HG02970 (cell line): ENCODE measurements at regions not wholly inside any gene's neighbourhood (a gene's known extent, or its start where the extent isn't known, plus 50 kb on each side); places are given as distances from the start of the nearest gene placed in this dataset.

Source experiments
- ATAC-seq: cut with Tn5 transposase; IDR thresholded peaks from one replicate; pipeline ENCODE4 v1.9.1; 2021; ENCODE audit warnings: mild to moderate bottlenecking, moderate library complexity, moderate number of reproducible peaks; ENCODE audit not compliant: unreplicated experiment, low FRiP score

DNA sequence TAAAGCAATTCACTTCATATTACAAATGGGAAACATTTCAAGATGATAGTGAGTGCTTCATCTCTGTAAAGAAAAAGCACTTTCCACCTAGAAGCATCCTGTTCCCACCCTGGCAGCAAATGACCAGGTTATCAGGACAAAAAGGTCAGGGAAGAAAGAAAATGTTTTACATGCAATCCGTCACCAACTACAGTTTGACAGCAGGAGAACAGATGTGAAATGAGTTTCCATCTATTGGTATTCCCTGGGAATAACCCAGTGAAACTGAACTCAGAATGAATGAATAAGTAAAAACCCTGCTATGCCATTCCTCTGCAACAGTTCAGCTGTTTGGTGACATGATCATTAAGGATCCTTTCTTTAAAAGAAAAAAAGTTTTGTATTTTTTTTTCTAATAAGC, 67.6 kb downstream of the HTR1A start:
- no peak for ATAC-seq

DNA sequence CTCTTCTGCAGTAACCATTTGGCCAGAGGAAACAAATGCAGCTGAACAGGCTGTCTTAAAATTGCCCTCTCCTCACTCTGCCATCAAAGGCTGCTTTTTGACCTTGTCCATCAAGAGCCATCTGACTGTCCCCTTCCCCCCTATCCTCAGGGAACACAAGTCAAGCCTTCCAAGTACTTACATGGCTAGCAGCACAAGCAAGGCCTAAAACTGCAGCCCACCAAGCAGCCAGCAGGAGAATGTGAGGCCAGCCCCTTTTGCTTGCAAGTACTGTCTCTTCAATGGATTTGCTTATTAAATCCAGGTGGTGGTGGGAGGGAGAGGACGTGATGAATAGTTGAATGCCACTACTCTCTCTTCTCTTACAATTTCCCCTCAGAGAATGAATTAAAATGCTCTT, 83.5 kb downstream of the HTR1A start:
- ATAC-seq: no peak

- ATAC-seq: no peak
Measured at GRCh38 chr5:63877961-63878360, 84.3 kb downstream of the HTR1A start.

DNA sequence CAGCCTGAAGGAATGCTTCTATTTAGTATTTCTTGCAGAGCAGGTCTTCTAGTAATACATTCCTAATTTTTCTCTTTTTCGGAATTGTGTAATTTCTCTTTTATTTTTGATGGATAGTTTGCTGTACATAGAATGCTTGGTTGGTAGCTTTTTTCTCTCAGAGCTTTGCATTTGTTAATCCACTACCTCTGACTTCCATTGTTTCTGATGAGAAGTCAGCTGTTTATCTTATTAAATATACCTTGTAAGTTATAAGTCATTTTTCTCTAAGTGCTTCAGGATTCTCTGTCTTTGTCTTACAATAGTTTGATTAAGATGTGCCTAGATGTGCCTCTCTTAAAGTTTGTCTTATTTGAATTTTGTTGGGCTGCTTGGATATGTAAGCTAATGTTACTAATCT, 101.9 kb downstream of the HTR1A start:
- ATAC-seq: no peak

GRCh38 chr5:63854076-63854475, 108.2 kb downstream of the HTR1A start:
- no peak for ATAC-seq

DNA sequence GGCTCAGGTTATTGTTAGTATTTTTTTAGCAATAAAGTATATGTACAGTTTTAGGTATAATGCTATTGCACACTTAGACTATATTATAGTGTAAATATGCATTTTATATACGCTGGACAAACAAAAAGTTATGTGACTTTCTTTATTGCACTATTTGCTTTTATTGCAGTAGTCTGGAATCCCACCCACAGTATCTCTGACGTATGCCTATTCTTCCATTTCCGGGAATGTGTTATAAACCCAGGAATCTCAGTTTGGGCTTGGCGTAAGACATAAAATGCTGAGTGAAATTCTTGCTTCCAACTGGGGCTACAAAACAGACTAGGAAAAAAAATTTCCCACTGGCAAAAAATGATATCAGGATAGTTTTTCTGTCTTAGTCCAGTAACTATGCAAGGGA, 119.1 kb downstream of the HTR1A start:
- no peak for ATAC-seq

DNA sequence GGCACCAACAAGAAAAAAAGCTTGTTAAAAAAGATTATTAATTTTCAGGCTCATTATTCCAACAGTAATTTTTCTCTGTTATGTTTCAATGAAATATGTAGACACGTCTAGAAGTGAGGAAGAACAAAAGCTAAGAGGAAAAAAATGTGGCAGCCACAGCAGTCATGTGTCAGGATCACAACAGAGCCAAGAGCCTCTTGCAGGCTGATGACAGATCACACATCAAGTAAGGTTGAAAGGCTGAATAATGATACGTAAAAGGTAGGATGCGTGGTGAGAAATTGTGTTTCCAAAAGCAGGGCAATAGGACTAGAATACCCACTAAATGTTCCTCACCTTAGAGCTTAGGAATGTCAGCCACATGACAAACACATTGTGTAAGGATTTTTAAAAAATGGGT, 124.8 kb downstream of the HTR1A start:
- no peak for ATAC-seq

DNA sequence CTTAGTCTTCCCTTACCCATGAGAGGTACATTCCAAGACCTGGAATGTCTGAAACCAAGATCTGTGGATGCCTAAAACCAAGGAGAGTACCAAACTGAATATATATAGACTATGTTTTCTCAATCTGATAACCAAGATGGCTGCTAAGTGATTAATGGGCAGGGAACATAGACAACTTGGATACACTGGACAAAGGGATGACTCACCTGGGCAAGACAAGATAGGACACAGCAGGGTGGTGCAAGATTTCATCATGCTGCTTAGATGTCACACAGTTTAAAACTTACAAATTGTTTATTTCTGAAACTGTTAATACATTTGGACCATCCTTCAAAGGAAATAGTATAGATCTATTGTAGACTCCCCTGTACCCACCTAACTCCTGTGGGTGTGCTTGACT, 130.9 kb downstream of the HTR1A start:
- no peak for ATAC-seq

DNA sequence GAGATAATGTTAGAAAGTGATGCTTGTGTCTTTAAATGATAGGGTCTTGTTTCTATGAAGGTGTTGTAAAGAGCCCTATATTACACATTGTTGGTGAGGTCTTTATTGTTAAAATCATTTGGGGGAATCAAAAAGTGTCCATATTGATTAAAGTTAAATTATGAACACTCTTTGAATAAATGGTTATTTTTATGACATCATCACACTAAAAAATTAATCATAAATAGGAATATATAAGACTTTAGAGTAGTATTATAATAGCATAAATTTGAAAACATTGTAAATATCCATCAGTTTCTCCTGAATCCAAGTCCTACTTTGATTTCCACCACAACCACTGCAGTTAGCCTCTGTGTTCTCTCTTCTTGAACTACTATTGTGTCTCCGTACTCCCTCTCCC, 136.3 kb downstream of the HTR1A start:
- no peak for ATAC-seq

DNA sequence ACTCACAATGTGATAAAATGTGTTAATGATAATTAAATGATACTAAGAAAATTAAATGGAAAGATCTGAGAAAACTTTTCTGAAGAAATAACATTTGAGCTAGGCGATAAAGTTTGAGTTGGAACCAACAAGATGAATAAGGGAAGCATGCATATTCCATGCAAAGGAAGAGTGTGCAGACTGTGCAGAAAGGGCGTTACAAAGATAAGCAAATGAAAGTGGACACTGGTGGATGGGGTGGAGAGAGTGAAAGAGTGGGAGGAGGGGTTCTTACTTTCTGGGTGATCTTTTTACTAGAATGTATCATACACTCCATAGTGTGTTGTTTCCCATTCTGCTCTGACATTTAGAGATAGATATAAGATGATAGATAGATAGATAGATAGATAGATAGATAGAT, 138.7 kb downstream of the HTR1A start:
- ATAC-seq: no peak

DNA sequence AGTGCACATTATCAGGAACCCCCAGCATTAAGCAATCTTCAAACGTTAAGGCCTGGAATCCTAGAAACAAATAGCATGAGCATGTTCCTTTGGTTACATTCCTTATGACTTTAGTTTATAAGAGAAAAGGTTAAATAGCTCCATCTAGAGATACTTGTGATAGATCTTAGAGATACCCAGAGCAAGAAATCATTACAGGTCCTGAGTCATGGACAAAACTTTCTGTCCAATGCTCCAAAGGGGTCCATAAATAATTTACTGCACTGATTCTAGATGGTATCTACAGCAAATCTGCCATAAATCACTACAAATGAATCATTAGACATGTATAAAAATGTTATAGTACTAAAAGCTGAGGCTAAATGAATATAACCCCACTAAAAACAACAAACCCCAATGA, 139.6 kb downstream of the HTR1A start:
- no peak for ATAC-seq

- ATAC-seq: no peak
Measured at GRCh38 chr5:63820577-63820976, 141.7 kb downstream of the HTR1A start.

DNA sequence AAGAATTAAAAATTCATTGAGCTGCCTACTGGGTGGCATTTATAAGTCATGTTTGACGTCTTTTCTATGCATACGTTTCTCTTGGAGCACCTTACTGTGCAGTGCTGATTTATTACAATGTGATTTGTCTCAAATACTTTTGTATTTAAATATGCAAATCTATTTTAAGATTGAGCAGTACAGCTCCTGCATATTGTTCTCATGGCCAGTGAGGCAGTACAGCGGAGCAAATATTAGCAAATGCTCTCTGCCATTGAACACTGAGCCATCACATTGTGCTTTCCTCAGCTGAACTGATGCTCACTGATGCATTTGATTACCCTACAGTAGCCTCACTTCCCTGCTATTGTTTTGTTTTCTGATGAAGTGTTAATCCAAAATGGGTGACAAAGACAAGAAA, 149.6 kb downstream of the HTR1A start:
- no peak for ATAC-seq

DNA sequence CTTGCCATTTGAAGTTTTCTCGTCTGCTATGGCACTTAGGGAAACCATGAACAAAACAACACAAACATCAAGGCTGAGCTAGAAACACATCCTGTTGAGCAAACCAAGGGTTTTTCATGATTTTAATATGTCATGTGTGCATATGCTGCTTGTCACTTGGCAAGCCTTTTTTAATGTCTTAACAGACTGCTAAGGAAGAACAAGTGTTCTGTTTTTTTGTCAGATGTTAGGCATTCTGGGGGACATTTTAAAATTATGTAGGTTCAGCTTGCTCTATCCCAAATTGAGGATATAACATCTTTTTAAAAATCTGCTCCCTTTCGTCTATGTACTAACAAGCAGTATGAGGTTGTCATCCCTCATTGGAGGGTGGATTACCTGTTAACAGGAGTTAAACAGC, 150.3 kb downstream of the HTR1A start:
- no peak for ATAC-seq

DNA sequence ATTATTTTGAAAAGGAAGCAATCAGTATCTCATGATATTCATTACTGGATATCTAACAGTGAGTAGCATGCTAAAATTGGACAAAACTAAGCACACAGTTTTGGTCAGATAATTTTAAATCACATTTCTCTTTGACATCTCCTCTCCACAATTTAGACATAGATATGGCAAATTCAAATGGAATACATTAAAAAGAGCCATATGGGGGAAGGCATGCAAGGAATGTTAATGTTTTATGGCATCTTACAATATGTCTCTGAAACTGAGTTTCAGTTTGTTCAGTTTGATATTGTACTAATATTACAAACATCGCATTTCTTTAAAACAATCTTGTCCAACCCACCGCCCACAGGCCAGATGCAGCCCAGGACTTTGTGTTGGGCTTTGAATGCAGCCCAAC, 151.0 kb downstream of the HTR1A start:
- ATAC-seq: no peak

GRCh38 chr5:63805151-63805550, 157.1 kb downstream of the HTR1A start:
- ATAC-seq: no peak

GRCh38 chr5:63803165-63803564, 159.1 kb downstream of the HTR1A start:
- no peak for ATAC-seq

DNA sequence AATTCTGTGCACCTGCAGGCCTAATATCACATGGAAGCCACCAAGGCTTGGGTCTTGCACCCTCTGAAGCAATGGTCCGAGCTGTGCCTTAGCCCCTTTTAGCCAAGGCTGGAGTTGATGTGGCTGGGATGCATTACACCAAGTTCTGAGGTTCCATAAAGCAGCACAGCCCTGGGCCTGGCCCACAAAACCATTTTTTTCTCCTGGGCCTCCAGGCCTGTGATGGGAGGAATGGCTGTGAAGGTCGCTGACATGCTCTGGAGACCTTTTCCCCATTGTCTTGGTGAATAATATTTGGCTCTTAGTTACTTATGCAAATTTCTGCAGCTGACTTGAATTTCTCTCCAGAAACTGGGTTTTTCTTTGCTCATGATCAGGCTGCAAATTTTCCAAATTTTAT, 167.3 kb downstream of the HTR1A start:
- ATAC-seq: no peak

DNA sequence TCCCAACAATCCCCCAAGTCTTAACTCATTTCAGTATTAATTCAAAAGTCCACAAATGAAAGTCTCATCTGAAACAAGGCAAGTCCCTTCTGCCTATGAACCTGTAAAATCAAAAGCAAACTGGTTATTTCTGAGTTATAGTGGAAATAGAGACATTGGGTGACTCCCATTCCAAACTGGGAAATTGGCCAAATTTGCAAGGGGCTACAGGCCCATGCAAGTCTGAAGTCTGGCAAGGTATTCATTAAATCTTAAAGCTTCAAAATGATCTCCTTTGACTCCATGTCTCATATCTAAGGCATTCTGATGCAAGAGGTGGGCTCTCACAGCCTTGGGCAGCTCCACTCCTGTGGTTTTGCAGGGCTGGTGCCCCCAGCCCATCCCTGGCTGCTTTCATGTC, 167.9 kb downstream of the HTR1A start:
- ATAC-seq: no peak

GRCh38 chr5:63774939-63775338, 187.3 kb downstream of the HTR1A start:
- no peak for ATAC-seq

GRCh38 chr5:63768221-63768620, 194.0 kb downstream of the HTR1A start:
- ATAC-seq: no peak

GRCh38 chr5:63760965-63761364, 201.3 kb downstream of the HTR1A start:
- no peak for ATAC-seq

GRCh38 chr5:63743096-63743798, 219.0 kb downstream of the HTR1A start:
- ATAC-seq: no peak
